Activated CD8-positive, alpha-beta memory T cell treated with anti-CD3 and anti-CD28 coated beads for 48 hours (primary cell): ENCODE measurements at regions not wholly inside any gene's neighbourhood (a gene's known extent, or its start where the extent isn't known, plus 50 kb on each side); places are given as distances from the start of the nearest gene placed in this dataset.

Experiments
- DNase-seq, 3 experiments: peaks; one replicate each; pipeline ENCODE4 v3.0.0-alpha.2; 2020; ENCODE audit warnings: low read depth in 2 of 3, low spot score in 2 of 3

GRCh38 chr6:90435207-90435899 lies 138.7 kb upstream of the BACH2 start:
- DNase-seq, result no peak

- no peak for DNase-seq
Measured at GRCh38 chr6:90434094-90434493, 137.5 kb upstream of the BACH2 start.

GRCh38 chr6:90432937-90433336 lies 136.3 kb upstream of the BACH2 start:
- no peak for DNase-seq

DNA sequence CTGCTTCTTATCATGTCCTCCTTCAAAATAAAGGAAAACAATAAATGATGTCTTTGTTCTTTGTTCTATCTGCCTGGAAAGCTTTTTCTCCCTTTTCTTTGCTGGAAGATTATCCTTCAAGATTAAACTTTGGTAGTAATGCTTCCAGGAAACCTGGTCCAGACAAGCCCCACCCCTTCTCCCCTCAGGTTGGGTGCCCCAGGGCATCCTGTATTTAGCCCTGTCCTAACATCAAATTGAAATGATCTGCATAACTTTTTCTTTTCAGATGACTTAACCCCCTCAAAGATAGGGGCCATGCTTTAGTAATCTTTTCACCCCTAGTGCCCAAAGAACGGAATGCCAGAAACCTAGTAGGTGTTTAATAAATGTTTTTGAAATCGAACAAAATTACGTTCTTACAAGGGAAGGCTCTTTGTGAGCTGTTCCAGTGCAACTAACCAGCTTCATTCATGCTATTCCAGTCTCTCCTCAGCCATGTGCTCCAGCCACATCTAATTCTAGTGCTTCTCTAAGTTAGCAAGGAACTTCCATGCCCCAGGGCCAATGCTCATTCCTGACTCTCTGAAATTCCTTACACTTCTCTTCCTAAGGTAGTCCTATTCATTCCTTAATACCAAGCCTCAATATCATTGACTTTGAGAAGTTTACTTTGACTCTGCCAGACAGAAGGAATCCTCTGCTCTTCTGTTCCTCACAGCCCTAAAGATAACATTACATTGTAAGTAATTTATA lies 135.6 kb upstream of the BACH2 start:
- no peak for DNase-seq

DNA sequence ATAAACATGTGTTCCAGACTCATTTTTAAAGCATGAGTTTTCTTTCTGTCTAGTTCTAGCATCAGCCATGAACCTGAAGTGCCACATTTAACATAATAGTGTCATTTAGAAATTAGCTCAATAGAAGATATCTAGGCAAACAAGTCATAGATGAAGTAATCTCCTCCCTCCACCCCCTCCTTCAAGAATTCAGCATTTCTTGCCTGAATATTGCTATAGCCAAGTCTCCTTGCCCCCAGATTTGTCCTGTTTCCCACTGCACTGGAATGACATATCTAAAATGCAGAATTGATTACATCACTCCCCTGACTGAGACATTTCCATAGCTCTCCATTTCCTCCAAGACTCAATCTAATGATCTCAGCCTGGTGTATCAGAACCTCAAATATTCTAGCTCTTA lies 134.9 kb upstream of the BACH2 start:
- DNase-seq, result no peak

DNA sequence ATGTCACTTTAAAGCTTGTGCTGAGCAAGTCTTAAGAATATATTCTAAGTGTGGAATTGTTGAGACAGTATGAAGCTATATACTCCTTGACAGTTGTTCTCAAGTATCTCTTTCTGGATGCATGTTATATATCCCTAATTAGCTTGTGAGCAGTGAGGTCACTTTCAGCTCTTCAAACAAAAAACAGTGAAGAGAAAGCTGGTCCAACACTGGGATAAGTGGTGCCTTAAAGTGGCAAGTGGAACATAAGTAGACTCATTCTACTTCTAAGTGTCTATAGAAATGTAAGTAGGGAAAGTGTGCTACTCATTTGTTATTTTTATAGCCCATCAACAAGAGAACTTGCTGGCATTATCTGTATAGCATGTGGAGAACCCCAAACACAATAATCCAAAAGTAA lies 133.1 kb upstream of the BACH2 start:
- DNase-seq, result no peak

- DNase-seq, result no peak
Measured at GRCh38 chr6:90428514-90428913, 131.9 kb upstream of the BACH2 start.

GRCh38 chr6:90425161-90425641 lies 128.6 kb upstream of the BACH2 start:
- DNase-seq, result no peak

- no peak for DNase-seq
Measured at GRCh38 chr6:90424580-90424979, 127.9 kb upstream of the BACH2 start.

DNA sequence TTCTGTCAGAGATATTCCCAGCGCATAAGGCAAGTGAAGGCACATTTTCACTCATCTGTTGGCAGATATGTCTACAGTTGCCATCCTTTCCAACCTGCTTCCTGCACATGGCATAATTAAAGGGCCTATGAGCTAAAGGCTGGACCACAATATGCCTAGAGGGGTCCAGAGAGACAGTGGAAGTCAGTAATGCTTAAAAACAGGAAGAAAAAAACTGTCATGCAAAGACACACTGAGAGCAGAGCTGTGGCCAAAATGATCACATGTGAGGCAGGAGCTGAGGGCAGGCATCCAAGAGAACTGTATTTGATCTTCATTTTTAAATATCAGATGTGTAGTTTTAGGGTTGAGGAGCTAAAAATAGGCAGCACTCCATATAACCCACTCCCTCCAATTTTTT lies 125.0 kb upstream of the BACH2 start:
- no peak for DNase-seq

DNA sequence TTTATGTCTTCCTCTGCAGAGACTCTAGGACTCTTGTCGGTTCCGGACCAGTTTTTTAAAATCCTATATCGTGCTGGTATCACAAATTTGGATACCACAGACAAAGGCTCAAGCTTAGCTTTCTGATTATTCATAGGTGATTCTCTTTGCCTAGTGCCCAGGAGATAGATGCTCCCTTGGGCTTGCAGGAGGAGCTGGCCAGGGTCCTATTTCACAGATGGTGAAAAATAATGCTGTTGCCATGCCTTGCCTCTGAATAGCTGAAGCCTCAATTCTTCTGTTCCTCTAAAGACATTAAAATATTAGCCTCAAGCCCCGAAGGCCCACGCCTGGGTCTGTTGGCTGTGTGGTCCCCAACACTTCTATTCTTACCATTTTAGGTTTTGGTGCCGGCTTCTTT lies 123.9 kb upstream of the BACH2 start:
- DNase-seq, result no peak

GRCh38 chr6:90417385-90417784 lies 120.7 kb upstream of the BACH2 start:
- DNase-seq, result no peak

- DNase-seq, result no peak
Measured at GRCh38 chr6:90416322-90416721, 119.7 kb upstream of the BACH2 start.

DNA sequence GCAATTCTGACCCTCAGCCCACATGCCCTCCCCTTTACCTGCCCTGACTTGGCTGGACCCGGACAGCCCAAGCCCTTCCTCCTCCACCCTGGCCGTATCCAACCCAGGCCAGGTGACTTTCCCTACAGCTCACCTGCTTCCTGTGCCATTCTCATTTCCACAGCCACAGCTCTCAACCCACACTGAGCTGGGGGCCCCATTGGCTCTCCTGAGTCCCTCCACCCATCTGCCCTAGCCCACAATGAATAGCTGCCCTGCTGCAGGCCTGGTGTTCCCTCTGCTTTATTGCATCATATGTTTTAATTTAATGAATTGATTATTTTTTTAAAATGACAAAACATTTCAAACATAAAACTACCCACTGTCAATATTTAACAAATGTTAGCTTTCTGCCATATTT lies 118.5 kb upstream of the BACH2 start:
- no peak for DNase-seq

DNA sequence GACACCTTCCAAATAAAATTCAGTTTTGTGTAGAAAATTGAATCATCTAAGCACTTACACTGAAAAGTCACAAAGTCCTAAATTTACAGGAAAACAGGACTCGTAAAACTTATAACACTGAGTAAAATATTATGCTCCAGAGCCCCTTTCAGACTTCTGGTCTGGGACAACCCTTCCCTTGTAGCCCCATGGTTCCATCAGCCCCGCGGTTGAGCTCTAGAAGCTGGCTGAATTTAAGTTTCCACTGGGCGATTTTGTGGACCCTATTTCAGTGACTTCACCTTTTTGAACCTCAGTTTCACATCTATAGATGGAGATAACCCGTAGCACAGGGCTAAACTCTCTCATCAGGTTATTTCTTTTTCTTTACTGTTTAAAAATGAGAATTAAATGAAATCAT lies 117.7 kb upstream of the BACH2 start:
- no peak for DNase-seq

DNA sequence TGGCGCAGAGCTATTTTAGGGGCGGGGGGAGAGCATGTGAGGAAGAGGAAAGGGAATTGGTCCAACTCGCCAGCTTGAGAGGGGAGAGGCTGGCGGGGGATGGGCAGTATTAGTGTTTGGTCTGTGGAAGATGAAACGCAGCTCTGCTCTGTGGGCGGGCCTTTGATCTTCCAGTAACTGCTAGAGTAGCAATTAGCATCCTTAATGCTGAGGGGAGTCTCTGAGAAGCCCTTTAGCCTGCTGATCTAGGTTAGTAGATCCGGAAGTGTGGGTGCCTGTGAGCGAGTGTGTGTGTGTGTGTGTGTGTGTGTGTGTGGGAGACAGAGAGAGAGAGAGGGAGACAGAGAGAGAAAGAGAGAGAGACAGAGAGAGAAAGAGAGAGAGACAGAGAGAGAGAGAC lies 117.2 kb upstream of the BACH2 start:
- DNase-seq, result peak in 1 of 3 experiments; percentile 45

- DNase-seq, result no peak
Measured at GRCh38 chr6:90413396-90413795, 116.8 kb upstream of the BACH2 start.

GRCh38 chr6:90412538-90413369 lies 116.1 kb upstream of the BACH2 start:
- no peak for DNase-seq

DNA sequence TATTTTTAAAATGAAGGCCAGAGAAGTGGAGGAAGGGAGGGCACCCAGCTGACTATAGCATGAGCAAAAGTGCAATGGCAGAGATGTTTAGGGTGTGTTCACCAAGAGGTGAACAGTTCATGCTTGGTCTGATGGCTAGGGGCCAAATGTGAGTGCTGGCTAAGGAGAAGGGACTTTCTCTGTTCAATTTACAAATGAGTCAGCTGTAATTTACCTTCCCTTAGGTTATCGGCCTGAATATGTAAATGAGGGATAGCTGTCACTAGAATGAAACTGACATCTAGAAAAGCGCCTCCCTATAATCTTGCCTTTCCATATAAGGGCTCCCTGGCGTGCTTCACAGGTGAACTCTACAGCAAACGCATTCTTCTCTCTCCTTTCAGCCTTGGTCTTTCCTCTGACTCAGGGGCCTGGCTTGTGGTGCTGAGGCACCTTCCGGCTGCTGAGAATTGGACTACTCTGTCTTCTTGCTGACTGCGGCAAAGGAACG lies 114.7 kb upstream of the BACH2 start:
- no peak for DNase-seq

- DNase-seq, result no peak
Measured at GRCh38 chr6:90409700-90410099, 113.1 kb upstream of the BACH2 start.

DNA sequence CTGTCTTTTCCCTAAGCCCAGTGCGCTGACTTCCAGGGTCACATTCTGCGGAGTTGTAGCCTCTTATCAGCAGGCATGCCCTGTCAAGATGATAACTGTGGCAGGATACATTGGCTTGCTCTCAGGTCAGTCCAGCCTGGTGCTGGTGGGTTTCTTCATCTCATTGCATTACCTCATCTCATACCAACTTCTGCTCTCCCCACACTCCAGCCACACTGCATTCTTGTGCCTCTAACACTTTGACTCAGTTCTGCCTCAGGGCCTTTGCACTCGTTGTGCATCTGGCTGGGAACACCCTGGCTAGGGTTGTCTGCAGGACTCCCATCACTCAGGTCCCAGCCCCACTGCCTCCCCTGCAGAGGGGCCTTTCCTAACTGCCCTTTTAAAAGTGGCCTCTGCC lies 110.3 kb upstream of the BACH2 start:
- DNase-seq, result no peak
